Right lobe of liver (tissue), 6 donors: ENCODE measurements at regions not wholly inside any gene's neighbourhood (a gene's known extent, or its start where the extent isn't known, plus 50 kb on each side); places are given as distances from the start of the nearest gene placed in this dataset.
"Not testable (repeated sequence)": the region's sequence is repeated elsewhere in the genome, so short reads cannot be mapped to it uniquely, and the experiment has no call there.

Experiments used
- ATAC-seq, 4 donors: fragments of 200-7000 bp; cut with Tn5 transposase; one replicate each; pipeline ENCODE4 v1.9.1; 2020; ENCODE audit warnings: mild to moderate bottlenecking in 4 of 4, moderate library complexity in 4 of 4
- DNase-seq, 3 donors: peaks; one replicate each; pipeline ENCODE4 v3.0.0-alpha.2; 2020
- H3K27ac ChIP-seq, 3 donors: fragments of 200-600 bp; one replicate each; pipeline ENCODE4 v1.8.0; 2022
- H3K27me3 ChIP-seq, 2 donors: fragments of 200-600 bp; one replicate each; pipeline ENCODE4 v1.8.0; 2022
- H3K36me3 ChIP-seq, 4 donors: fragments of 200-600 bp; sonication (generic) in 1 of 4; one replicate each; pipeline versions ENCODE4 v1.5.1 to v1.8.0; 2017 to 2022; ENCODE audit warnings: control low read depth in 1 of 4
- H3K4me1 ChIP-seq, 4 donors: fragments of 200-600 bp; sonication (generic) in 1 of 4; one replicate each; pipeline versions ENCODE4 v1.5.1 to v1.8.0; 2017 to 2022; ENCODE audit warnings: control low read depth in 1 of 4
- H3K4me3 ChIP-seq, 3 donors: fragments of 200-600 bp; one replicate each; pipeline ENCODE4 v1.8.0; 2022
- H3K9me3 ChIP-seq, 4 donors: fragments of 200-600 bp; sonication (generic) in 1 of 4; one replicate each; pipeline versions ENCODE4 v1.5.1 to v1.8.0; 2017 to 2022; ENCODE audit warnings: control low read depth in 1 of 4
- CTCF ChIP-seq, 4 donors: fragments of 200-600 bp in 3 of 4; fragments of 450-650 bp in 1 of 4; IDR thresholded peaks; one replicate each; pipeline versions ENCODE4 v1.5.1 to v1.8.0; 2016 to 2022; ENCODE audit warnings: antibody characterized with exemption in 4 of 4, mild to moderate bottlenecking in 2 of 4
- POLR2A ChIP-seq: fragments of 450-650 bp; IDR thresholded peaks from one replicate; pipeline ENCODE4 v1.6.1; 2017; ENCODE audit warnings: antibody characterized with exemption, mild to moderate bottlenecking
- WGBS: methylation state at CpG from one replicate; pipeline ENCODE4 v1.1.6; 2018; ENCODE audit warnings: low coverage, low lambda C conversion rate; ENCODE audit not compliant: insufficient coverage; ENCODE audit errors: missing lambda C conversion rate; 5-methylcytosine and 5-hydroxymethylcytosine counted together
- intact Hi-C, 2 donors: fragments of 100-400 bp; cut with DNase I; formaldehyde crosslinking; loops; one replicate each; pipeline versions ENCODE4 v1.11.2 to v1.14.1; 2022
- donor health status: DM: no; HTN: yes; CAD: no.
- donor health status: DM: no; HTN: no; CAD: no.
- donor health status: DM: no; HTN: no; CAD: no.
- donor health status: DM: no; HTN: yes; CAD: no.
- donor health status: DM: no; HTN: yes; CAD: no.

- Histone ChIP-seq H3K27ac (no peak overlapping the region), H3K36me3 (no peaks in the 10 kb centered on the region), H3K9me3 (no peaks in the 10 kb centered on the region), H3K4me1 (no peaks in the 10 kb centered on the region), H3K27me3 (no peaks in the 10 kb centered on the region), H3K4me3 (no peak overlapping the region)
- DNase-seq (no peak), ATAC-seq (no peak)
- TF ChIP-seq POLR2A (no peak), CTCF (IDR thresholded peaks at IDR 0.05) (no peak)
- intact Hi-C loops: no loop called here
- 0% methylated on average over 1 of the region's 2 CpGs for WGBS
These were observed 752.5 kb upstream of the SLITRK5 start for GRCh38 chr13:86918682-86919081.

- Histone ChIP-seq H3K4me1 (no peaks in the 10 kb centered on the region), H3K4me3 (no peak overlapping the region), H3K27me3 (no peaks in the 10 kb centered on the region), H3K36me3 (no peaks in the 10 kb centered on the region), H3K9me3 (no peaks in the 10 kb centered on the region), H3K27ac (no peak overlapping the region)
- ATAC-seq (no peak), DNase-seq (no peak)
- intact Hi-C loops: no loop called here
- TF ChIP-seq POLR2A (no peak), CTCF (IDR thresholded peaks at IDR 0.05) (no peak)
- 67% methylated on average over 1 of the region's 1 CpG for whole genome bisulfite sequencing
These were observed 750.2 kb upstream of the SLITRK5 start for GRCh38 chr13:86920961-86921360.

- peak; percentile 34 to 81 (median 78) for ATAC-seq
These were observed 748.2 kb upstream of the SLITRK5 start for GRCh38 chr13:86922936-86923335.

GRCh38 chr13:86926916-86927315 is 744.3 kb upstream of the SLITRK5 start:
- H3K4me3 ChIP-seq, H3K27me3 ChIP-seq, ATAC-seq, DNase-seq, intact Hi-C loops, H3K27ac ChIP-seq, H3K4me1 ChIP-seq, H3K9me3 ChIP-seq, H3K36me3 ChIP-seq: not testable (repeated sequence)
- 89% methylated on average over 3 of the region's 3 CpGs for WGBS

More at GRCh38 chr13:86922936-86923335, 748.2 kb upstream of the SLITRK5 start:
- TF ChIP-seq CTCF (IDR thresholded peaks at IDR 0.05): no peak
- no peak for TF ChIP-seq POLR2A
- Histone ChIP-seq H3K4me3 (no peak overlapping the region), H3K36me3 (no peaks in the 10 kb centered on the region), H3K4me1 (no peaks in the 10 kb centered on the region), H3K27ac (no peak overlapping the region), H3K9me3 (no peaks in the 10 kb centered on the region), H3K27me3 (no peaks in the 10 kb centered on the region)
- DNase-seq: no peak
- intact Hi-C loops: no loop called here
- WGBS: 18% methylated on average over 5 of the region's 5 CpGs

- H3K4me1 ChIP-seq: no peaks in the 10 kb centered on the region
- H3K27ac ChIP-seq: no peak overlapping the region
- 51% methylated on average over 3 of the region's 3 CpGs for WGBS
- H3K27me3 ChIP-seq: no peaks in the 10 kb centered on the region
- TF ChIP-seq POLR2A (no peak), CTCF (IDR thresholded peaks at IDR 0.05) (no peak)
- H3K36me3 ChIP-seq: no peaks in the 10 kb centered on the region
- H3K4me3 ChIP-seq: no peak overlapping the region
- intact Hi-C loops: no loop called here
- ATAC-seq: no peak
- no peaks in the 10 kb centered on the region for H3K9me3 ChIP-seq
- no peak for DNase-seq
These were observed 738.3 kb upstream of the SLITRK5 start for GRCh38 chr13:86932776-86933334.
